Upper lobe of right lung (tissue), 1 donor: ENCODE measurements at regions not wholly inside any gene's neighbourhood (a gene's known extent, or its start where the extent isn't known, plus 50 kb on each side); places are given as distances from the start of the nearest gene placed in this dataset.
A peak's percentile ranks its signal among the peaks of the same experiment; 100 is the strongest.
"Not testable (repeated sequence)": the region's sequence is repeated elsewhere in the genome, so short reads cannot be mapped to it uniquely, and the experiment has no call there.

Experiments
- ATAC-seq: fragments of 200-7000 bp; cut with Tn5 transposase; one replicate; pipeline ENCODE4 v1.9.1; 2020; ENCODE audit warnings: mild to moderate bottlenecking, moderate library complexity
- DNase-seq: peaks from one replicate; pipeline ENCODE4 v3.0.0-alpha.2; 2020
- H3K27ac ChIP-seq: fragments of 200-600 bp; one replicate; pipeline ENCODE4 v1.8.0; 2022
- H3K27me3 ChIP-seq: fragments of 200-600 bp; one replicate; pipeline ENCODE4 v1.8.0; 2022; ENCODE audit warnings: mild to moderate bottlenecking
- H3K36me3 ChIP-seq: fragments of 200-600 bp; one replicate; pipeline ENCODE4 v1.8.0; 2022
- H3K4me1 ChIP-seq: fragments of 200-600 bp; one replicate; pipeline ENCODE4 v1.8.0; 2022
- H3K4me3 ChIP-seq: fragments of 200-600 bp; one replicate; pipeline ENCODE4 v1.8.0; 2022; ENCODE audit warnings: mild to moderate bottlenecking
- H3K9me3 ChIP-seq: fragments of 200-600 bp; one replicate; pipeline ENCODE4 v1.8.0; 2022
- intact Hi-C: fragments of 100-400 bp; cut with DNase I; formaldehyde crosslinking; loops from one replicate; pipeline ENCODE4 v1.11.0; 2022
- TF ChIP-seq, protein P1 (sequence below): fragments of 200-600 bp; IDR thresholded peaks from one replicate; pipeline ENCODE4 v1.8.0; 2022; ENCODE audit warnings: antibody characterized with exemption
- donor health status: DM: no; HTN: yes; CAD: no; lungs with severe emphysema.

DNA sequence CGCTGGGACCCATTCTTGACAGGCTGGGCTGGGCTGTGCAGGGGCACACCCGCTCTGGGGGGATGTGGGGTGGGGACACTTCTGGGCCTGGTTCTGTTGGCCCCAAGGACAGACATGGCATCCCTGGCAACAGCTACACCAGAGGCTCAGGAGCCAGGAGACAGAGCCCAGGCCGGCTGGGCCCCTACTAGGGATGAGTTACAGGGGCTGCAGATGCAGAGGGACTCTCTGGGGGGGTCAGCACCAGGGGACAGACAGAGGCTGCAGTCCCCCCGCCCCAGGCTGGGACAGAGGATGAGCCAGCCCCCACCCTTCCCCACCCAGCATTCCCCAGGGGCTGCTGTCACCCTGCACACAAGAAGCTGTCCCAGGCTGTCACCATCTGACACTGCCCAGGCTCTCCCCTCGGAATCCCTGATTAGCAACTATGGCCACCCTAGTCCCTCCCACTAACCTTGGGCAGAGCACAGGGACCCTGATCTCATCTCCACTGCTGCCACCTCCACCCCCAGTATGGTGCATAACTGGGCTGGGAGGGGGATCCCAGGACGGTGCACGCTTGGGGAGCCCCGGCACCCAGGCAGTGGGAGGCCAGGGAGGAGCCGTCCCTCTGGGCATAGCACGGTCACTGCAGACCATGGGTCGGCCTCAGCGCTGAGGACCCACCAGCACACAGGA lies 67.5 kb upstream of the TUBA3E start:
- intact Hi-C loops, H3K27me3 ChIP-seq, H3K27ac ChIP-seq, DNase-seq, H3K36me3 ChIP-seq, H3K9me3 ChIP-seq, H3K4me1 ChIP-seq, H3K4me3 ChIP-seq: not testable (repeated sequence)
- peak; percentile 12 for ATAC-seq

DNA sequence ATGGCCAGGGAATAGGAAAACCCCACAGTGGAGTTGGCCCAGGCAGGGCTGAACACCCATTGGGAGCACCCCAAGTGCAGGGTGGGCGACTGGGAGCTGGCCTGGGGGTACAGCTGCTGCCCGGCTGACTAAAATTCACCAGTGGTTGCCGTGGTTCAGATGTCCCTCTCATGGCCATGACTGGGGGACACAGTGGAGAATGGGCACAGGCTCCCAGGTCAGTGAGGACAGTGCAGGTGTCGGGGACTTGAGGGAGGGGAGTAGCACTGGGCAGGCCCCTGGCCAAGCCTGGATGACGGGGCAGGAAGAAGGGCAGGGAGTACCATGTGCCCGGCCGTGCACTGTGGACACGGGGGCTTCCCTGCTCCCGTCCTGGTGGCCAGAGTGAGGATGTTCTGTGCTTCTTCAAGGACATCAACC lies 66.7 kb upstream of the TUBA3E start:
- H3K27me3 ChIP-seq, H3K4me1 ChIP-seq, H3K9me3 ChIP-seq, intact Hi-C loops, H3K27ac ChIP-seq, ATAC-seq, H3K36me3 ChIP-seq, H3K4me3 ChIP-seq: not testable (repeated sequence)
- DNase-seq: peak; percentile 50

DNA sequence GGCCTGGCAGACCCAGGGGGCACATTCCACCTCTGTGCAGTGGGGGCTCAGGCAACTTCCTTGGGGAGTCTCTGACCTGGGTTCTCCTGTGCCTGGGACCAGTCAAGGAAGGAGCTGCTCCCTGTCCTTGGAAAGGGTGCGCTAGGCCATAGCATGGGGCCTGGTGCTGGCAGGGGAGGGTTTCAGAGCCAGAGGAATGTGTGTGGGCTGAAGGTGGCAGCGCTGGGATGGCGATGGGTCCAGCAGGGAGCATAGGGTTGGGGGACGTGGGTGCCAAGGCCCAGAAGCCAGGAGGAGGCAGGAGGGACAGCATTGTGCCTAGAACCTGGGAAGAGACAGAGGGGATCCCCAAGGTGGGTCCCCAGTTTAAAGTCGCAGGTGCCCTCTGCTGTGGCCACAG lies 66.3 kb upstream of the TUBA3E start:
- H3K36me3 ChIP-seq: no peaks in the 10 kb centered on the region
- ATAC-seq (no peak), DNase-seq (peak; percentile 48)
- intact Hi-C loops: no loop called here
- H3K27ac ChIP-seq: no peak overlapping the region
- TF ChIP-seq, protein P1, sequence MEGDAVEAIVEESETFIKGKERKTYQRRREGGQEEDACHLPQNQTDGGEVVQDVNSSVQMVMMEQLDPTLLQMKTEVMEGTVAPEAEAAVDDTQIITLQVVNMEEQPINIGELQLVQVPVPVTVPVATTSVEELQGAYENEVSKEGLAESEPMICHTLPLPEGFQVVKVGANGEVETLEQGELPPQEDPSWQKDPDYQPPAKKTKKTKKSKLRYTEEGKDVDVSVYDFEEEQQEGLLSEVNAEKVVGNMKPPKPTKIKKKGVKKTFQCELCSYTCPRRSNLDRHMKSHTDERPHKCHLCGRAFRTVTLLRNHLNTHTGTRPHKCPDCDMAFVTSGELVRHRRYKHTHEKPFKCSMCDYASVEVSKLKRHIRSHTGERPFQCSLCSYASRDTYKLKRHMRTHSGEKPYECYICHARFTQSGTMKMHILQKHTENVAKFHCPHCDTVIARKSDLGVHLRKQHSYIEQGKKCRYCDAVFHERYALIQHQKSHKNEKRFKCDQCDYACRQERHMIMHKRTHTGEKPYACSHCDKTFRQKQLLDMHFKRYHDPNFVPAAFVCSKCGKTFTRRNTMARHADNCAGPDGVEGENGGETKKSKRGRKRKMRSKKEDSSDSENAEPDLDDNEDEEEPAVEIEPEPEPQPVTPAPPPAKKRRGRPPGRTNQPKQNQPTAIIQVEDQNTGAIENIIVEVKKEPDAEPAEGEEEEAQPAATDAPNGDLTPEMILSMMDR: no peak
- no peaks in the 10 kb centered on the region for H3K4me1 ChIP-seq
- H3K27me3 ChIP-seq: peaks cover 2% of the 10 kb centered on the region
- H3K9me3 ChIP-seq: no peaks in the 10 kb centered on the region
- H3K4me3 ChIP-seq: no peak overlapping the region

DNA sequence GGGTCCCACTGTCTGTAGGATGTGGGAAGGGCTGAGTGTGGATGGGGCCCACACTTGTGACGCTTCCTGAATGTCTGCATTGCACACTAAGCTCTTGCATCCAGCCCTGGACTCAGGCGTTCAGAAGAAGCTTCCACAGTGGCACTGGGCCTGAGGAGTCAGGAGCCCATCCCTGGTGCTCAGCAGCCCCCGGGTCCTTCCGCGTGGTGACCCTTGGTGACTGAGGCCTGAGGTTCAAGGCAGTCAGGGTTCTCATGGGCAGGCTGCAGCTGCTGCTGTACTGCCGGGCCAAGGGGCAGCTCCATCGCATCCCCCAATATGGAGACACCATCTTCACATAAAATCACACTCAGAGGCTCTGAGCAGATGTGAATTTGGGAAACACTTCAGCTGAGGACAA lies 65.8 kb upstream of the TUBA3E start:
- peak; percentile 48 for DNase-seq

DNA sequence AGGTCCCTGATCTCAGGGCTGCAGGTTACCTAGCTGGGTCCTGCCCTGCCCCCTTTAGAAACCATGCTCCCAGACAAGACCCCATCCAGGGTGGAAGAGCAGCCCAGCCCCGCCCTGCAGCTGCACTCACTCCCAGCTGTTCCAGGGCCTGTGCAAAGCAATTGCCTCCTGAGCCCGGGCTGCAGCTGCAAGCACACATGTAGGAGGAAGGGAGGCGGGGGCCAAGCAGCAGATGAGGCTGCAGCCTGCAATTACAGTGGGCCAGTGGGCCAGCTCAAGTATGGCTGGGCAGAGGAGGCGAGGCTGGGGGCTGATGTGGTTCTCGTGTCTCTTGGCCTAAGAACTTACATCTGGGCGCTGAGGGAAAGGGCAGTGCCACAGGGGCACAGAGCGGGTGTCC lies 65.4 kb upstream of the TUBA3E start:
- intact Hi-C loops: no loop called here
- Histone ChIP-seq H3K9me3 (no peaks in the 10 kb centered on the region), H3K4me1 (no peaks in the 10 kb centered on the region), H3K27ac (no peak overlapping the region), H3K36me3 (no peaks in the 10 kb centered on the region), H3K4me3 (no peak overlapping the region), H3K27me3 (peaks cover 8% of the 10 kb centered on the region)
- ATAC-seq (no peak), DNase-seq (no peak)
- TF ChIP-seq, protein P1: no peak

More for the DNA sequence above, 65.8 kb upstream of the TUBA3E start:
- H3K27me3 ChIP-seq: peaks cover 7% of the 10 kb centered on the region
- H3K4me3 ChIP-seq: no peak overlapping the region
- H3K27ac ChIP-seq: no peak overlapping the region
- no peaks in the 10 kb centered on the region for H3K4me1 ChIP-seq
- intact Hi-C loops: no loop called here
- no peak for ATAC-seq
- H3K9me3 ChIP-seq: no peaks in the 10 kb centered on the region
- H3K36me3 ChIP-seq: no peaks in the 10 kb centered on the region
- TF ChIP-seq, protein P1: no peak

DNA sequence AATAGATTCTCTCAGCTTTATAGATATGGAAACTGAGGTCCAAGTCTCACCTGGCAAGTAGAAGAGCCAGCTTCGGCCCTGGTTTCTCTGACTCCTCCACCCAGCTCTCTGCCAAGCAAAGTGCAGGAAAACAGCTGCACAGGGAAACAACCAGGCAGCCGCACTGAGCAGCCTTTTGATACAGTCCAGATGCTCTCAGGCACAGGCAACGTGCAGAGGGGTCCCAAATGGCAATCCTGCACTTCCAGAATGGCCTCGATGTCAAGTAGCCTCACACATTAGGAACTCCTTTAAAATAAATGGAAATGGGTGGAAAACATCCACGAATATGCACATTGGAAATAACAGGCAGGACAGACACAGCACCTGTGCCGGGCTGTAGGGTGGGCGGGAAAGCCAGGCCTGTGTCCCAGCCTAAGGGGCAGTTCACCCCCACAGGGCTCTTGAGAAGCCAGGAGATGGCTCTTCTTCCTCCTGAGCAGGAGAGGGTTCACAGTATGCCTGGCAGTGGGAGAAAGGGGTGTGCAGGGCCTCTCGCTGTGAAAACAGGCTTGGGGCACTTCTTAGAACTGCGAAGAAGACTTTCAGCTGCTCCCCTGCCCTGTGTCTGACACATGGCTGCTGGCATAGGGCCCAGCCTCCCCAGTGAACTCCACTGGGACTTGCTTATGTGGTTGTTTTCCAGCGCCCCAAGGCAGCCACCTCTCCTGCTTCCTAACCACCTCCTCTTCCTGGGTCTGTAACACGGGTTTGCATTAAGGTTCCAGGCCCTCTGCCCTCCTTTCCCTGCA lies 63.9 kb upstream of the TUBA3E start:
- ATAC-seq (no peak), DNase-seq (peak; percentile 57)
- no peaks in the 10 kb centered on the region for H3K36me3 ChIP-seq

More for the DNA sequence above, 63.9 kb upstream of the TUBA3E start:
- Histone ChIP-seq H3K4me3 (no peak overlapping the region), H3K9me3 (no peaks in the 10 kb centered on the region), H3K4me1 (no peaks in the 10 kb centered on the region), H3K27me3 (peaks cover 8% of the 10 kb centered on the region), H3K27ac (no peak overlapping the region)
- TF ChIP-seq, protein P1: no peak
- intact Hi-C loops: no loop called here
